22Rv1 (cell line): ENCODE measurements at regions not wholly inside any gene's neighbourhood (a gene's known extent, or its start where the extent isn't known, plus 50 kb on each side); places are given as distances from the start of the nearest gene placed in this dataset.

Experiments
- ZFX ChIP-seq: fragments of 450-650 bp; IDR thresholded peaks from 2 replicates; pipeline ENCODE4 v1.6.1; 2017; ENCODE audit warnings: antibody characterized with exemption, borderline replicate concordance
- TF ChIP-seq, protein P1 (sequence below): fragments of 450-650 bp; IDR thresholded peaks from 2 replicates; pipeline ENCODE4 v1.5.1; 2017; ENCODE audit warnings: mild to moderate bottlenecking

DNA sequence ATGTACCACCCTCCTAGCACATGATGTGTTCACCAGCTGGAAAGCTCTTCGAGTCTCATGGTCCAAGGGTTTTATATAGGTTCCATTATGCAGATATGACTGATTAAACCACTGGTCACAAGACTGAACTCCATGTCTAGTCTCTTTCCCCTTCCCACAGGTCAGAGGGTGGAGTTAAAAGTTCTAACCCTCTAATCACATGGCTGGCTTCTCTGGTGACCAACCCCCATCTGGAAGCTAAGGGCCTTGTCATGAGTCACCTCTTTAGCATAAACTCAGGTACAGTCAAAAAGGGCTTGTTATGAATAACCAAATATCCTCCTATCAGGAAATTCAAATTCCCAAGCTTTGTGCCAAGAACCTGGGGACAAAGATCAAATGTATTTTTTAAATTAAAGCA is 52.0 kb upstream of the KLHL31 start:
- TF ChIP-seq, protein P1, sequence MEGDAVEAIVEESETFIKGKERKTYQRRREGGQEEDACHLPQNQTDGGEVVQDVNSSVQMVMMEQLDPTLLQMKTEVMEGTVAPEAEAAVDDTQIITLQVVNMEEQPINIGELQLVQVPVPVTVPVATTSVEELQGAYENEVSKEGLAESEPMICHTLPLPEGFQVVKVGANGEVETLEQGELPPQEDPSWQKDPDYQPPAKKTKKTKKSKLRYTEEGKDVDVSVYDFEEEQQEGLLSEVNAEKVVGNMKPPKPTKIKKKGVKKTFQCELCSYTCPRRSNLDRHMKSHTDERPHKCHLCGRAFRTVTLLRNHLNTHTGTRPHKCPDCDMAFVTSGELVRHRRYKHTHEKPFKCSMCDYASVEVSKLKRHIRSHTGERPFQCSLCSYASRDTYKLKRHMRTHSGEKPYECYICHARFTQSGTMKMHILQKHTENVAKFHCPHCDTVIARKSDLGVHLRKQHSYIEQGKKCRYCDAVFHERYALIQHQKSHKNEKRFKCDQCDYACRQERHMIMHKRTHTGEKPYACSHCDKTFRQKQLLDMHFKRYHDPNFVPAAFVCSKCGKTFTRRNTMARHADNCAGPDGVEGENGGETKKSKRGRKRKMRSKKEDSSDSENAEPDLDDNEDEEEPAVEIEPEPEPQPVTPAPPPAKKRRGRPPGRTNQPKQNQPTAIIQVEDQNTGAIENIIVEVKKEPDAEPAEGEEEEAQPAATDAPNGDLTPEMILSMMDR, result no peak
- no peak for TF ChIP-seq ZFX
